T47D (cell line): ENCODE measurements at regions not wholly inside any gene's neighbourhood (a gene's known extent, or its start where the extent isn't known, plus 50 kb on each side); places are given as distances from the start of the nearest gene placed in this dataset.
A peak's percentile ranks its signal among the peaks of the same experiment; 100 is the strongest.

Experiments
- DNase-seq, 2 experiments: peaks; one replicate each; pipeline versions ENCODE4 v3.0.0 to v3.0.0-alpha.2; 2011 to 2012; ENCODE audit warnings: low read depth in 1 of 2, low spot score in 1 of 2
- JUND ChIP-seq: IDR thresholded peaks from 2 replicates; pipeline ENCODE4 v1.6.1; 2012; ENCODE audit warnings: low read depth
- in situ Hi-C: cut with HindIII; loops from 2 replicates; pipeline ENCODE4 v1.10.0; 2016; ENCODE audit warnings: low sequenced_read_pairs, low pct_unique_long_range_greater_than_20kb

- TF ChIP-seq JUND = no peak
- in situ Hi-C loops = no loop called here
Measured at GRCh38 chr3:124126436-124127023, 134.6 kb upstream of the ROPN1 start.

GRCh38 chr3:124131158-124131557 is 139.2 kb upstream of the ROPN1 start:
- in situ Hi-C loops = no loop called here
- TF ChIP-seq JUND = no peak
- no peak for DNase-seq

More at GRCh38 chr3:124126436-124127023, 134.6 kb upstream of the ROPN1 start:
- no peak for DNase-seq

GRCh38 chr3:124131580-124131979 is 139.7 kb upstream of the ROPN1 start:
- no peak for TF ChIP-seq JUND
- in situ Hi-C loops = no loop called here
- no peak for DNase-seq

GRCh38 chr3:124132813-124133212 is 140.9 kb upstream of the ROPN1 start:
- in situ Hi-C loops = no loop called here
- no peak for DNase-seq
- TF ChIP-seq JUND = no peak

- TF ChIP-seq JUND = no peak
- in situ Hi-C loops = no loop called here
- no peak for DNase-seq
Measured at GRCh38 chr3:124133366-124133940, 141.5 kb upstream of the ROPN1 start.

- DNase-seq = peak in 1 of 2 experiments; percentile 36
- in situ Hi-C loops = no loop called here
- no peak for TF ChIP-seq JUND
Measured at GRCh38 chr3:124137216-124137615, 145.3 kb upstream of the ROPN1 start.

GRCh38 chr3:124138148-124138547 is 146.2 kb upstream of the ROPN1 start:
- DNase-seq = no peak
- in situ Hi-C loops = no loop called here
- no peak for TF ChIP-seq JUND

- DNase-seq = no peak
- no peak for TF ChIP-seq JUND
- in situ Hi-C loops = no loop called here
Measured at GRCh38 chr3:124140746-124141145, 148.8 kb upstream of the ROPN1 start.

- no peak for TF ChIP-seq JUND
- in situ Hi-C loops = no loop called here
- DNase-seq = no peak
Measured at GRCh38 chr3:124142389-124142970, 150.6 kb upstream of the ROPN1 start.

- no peak for DNase-seq
- in situ Hi-C loops = no loop called here
- TF ChIP-seq JUND = no peak
Measured at GRCh38 chr3:124143047-124143446, 151.1 kb upstream of the ROPN1 start.

- DNase-seq = no peak
- in situ Hi-C loops = no loop called here
- TF ChIP-seq JUND = no peak
Measured at GRCh38 chr3:124144035-124144814, 152.3 kb upstream of the ROPN1 start.

- TF ChIP-seq JUND = no peak
- in situ Hi-C loops = no loop called here
- no peak for DNase-seq
Measured at GRCh38 chr3:124147429-124147828, 155.5 kb upstream of the ROPN1 start.

- no peak for TF ChIP-seq JUND
- DNase-seq = no peak
- in situ Hi-C loops = no loop called here
Measured at GRCh38 chr3:124147946-124148345, 156.0 kb upstream of the ROPN1 start.

- DNase-seq = no peak
- in situ Hi-C loops = no loop called here
- TF ChIP-seq JUND = no peak
Measured at GRCh38 chr3:124149081-124149480, 157.2 kb upstream of the ROPN1 start.
